ENCODE measurements at regions not wholly inside any gene's neighbourhood (a gene's known extent, or its start where the extent isn't known, plus 50 kb on each side); places are given as distances from the start of the nearest gene placed in this dataset.

DNA sequence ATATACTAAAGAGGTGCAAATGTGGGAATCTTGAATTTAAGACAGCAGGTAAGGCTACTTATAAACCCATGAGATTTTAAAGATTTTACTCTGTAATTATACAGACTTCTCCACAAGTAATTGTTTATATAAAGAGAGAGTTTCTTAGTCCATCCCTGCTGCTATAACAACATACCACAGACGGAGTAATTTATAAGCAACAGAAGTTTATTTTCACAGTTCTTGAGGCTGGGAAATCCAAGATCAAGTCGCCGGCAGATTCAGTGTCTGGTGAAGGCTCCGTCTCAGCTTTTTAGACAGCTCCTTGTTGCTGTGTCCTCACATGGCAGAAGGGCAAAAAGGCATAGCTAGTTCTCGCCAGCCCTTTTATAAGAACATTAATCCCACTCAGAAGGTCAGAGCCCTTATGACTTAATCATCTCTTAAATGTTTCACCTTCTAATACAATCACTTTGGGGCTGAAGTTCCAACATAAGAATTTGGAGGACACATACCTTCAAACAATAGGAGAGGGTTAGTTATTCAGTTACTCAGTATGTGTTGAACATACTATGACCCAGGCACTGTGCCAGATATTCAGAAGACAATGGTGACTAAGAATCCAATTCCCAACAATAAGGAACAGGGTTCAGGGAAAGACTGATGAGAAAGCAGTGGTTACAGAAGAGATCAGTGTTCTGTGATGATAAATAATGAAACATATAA, 466.0 kb downstream of the RIT2 start:
- no peak overlapping the region for H3K4me3 ChIP-seq
- H3K27ac ChIP-seq = no peak overlapping the region

GRCh38 chr18:42654556-42654955, 460.9 kb downstream of the RIT2 start:
- H3K27ac ChIP-seq = no peak overlapping the region
- H3K4me3 ChIP-seq = no peak overlapping the region

DNA sequence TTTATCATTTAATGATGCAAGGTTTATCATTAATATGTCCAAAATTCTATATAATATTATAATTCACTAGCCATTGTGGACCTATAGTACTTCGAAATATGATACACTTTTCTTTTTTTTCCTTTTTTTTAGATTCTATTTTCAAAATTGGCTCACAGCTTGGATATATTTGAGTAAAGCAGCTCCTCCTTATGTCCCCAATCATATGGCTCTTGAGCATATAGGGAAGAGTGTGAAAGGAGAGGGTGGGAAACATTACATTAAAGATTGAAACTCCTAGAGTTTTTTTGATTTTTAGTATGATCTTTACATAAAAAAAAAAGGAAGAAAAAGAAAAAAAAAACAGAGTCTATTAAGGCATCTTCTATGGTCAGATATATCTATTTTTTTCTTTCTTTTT, 457.9 kb downstream of the RIT2 start:
- H3K27ac ChIP-seq = no peak overlapping the region
- no peak overlapping the region for H3K4me3 ChIP-seq

DNA sequence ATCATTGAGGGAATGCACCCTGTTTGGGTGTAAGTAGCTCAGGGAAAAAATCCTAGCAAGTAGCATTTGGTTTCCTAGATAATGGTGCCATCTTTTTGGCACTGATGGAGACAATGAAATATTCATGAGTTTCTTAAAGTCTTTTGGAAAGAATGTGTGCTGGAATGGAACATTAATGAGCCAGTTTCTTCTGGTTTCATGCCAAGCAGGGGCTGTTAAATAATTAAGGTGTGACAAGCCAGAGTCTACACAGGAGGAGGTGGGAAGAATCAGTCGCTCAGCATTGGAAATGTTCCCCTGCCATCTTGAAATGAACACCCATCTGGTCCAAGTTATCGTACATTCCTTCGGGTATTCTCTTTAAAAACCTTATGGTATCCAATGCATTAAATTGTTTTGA, 457.3 kb downstream of the RIT2 start:
- Histone ChIP-seq H3K4me3 (no peak overlapping the region), H3K27ac (no peak overlapping the region)

GRCh38 chr18:42659187-42659586, 456.3 kb downstream of the RIT2 start:
- H3K27ac ChIP-seq = no peak overlapping the region
- no peak overlapping the region for H3K4me3 ChIP-seq

DNA sequence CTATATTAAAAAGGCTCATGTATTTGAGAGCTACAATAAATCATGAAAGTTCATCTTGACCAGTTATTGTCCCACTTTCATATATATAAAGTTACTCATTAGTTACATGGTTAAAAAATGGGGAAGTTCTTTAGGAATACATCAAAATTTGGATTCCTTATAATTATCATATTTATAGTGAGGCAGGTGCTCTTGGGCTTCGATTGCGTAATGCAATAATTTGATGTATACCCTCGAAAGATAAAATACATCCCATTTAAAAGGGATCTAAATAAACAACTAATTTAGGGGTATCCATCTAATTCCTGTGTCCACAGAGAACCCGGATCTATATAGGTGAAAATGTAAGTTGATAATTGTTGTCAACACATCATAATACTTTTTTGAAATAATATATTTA, 444.6 kb downstream of the RIT2 start:
- H3K4me3 ChIP-seq = no peak overlapping the region
- H3K27ac ChIP-seq = no peak overlapping the region

DNA sequence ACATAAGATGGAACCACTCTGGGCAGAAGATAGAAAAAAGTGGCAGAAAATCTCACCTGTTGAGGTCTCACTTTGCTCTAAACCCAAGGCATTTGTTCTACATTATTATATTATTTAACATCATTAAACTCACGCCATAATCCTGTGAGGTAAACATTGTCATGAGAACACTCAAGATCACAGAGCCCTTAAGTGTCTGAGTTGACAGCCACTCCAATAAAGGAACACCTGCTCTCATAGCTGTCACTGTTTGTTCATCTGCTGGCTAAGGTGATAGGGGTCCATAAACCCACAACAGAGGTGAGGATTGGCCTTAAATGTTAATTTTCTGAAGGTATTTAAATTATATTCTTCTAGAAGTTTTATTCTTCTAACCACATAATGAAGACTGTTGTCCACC, 439.7 kb downstream of the RIT2 start:
- H3K27ac ChIP-seq = no peak overlapping the region

GRCh38 chr18:42683094-42683493, 432.4 kb downstream of the RIT2 start:
- H3K4me3 ChIP-seq = no peak overlapping the region
- H3K27ac ChIP-seq = no peak overlapping the region

More for the DNA sequence above, 439.7 kb downstream of the RIT2 start:
- H3K4me3 ChIP-seq = no peak overlapping the region

- no peak overlapping the region for H3K27ac ChIP-seq
- no peak overlapping the region for H3K4me3 ChIP-seq
Observed at GRCh38 chr18:42689310-42689709, 426.2 kb downstream of the RIT2 start.
